A673 (cell line): ENCODE measurements at regions not wholly inside any gene's neighbourhood (a gene's known extent, or its start where the extent isn't known, plus 50 kb on each side); places are given as distances from the start of the nearest gene placed in this dataset.

Source experiments
- BruUV-seq: library from RNA; stranded (reverse); fragments of 400-500 nt; replicated peaks from 2 replicates; lab custom pipeline; 2021; lab: Mats Ljungman, UMichigan
- CTCF ChIA-PET: fragments of 300-600 bp; sonication (Branson Sonifier 250); formaldehyde crosslinking; loops from one replicate; lab custom pipeline; 2022; ENCODE audit warnings: antibody characterized with exemption; lab: Charles Lee
- POLR2A ChIA-PET: fragments of 300-600 bp; sonication (Branson Sonifier 250); formaldehyde crosslinking; loops from one replicate; lab custom pipeline; 2022; ENCODE audit warnings: antibody characterized with exemption; ENCODE audit not compliant: low non-redundant PET; lab: Charles Lee
- DNase-seq: peaks from one replicate; pipeline ENCODE4 v3.0.0-alpha.2; 2015; ENCODE audit warnings: low spot score
- H3K27ac ChIP-seq: fragments of 200-600 bp; sonication (generic); 2 replicates; pipeline ENCODE4 v1.5.1; 2016; ENCODE audit warnings: mixed run types, low read depth, mild to moderate bottlenecking, mixed read lengths, antibody characterized with exemption, low read length; ENCODE audit not compliant: poor library complexity, severe bottlenecking
- H3K27me3 ChIP-seq: fragments of 200-600 bp; sonication (generic); replicated peaks from 2 replicates; pipeline ENCODE4 v1.6.1; 2017; ENCODE audit warnings: mixed run types, low read depth, mild to moderate bottlenecking, mixed read lengths, antibody characterized with exemption, low read length; ENCODE audit not compliant: insufficient read depth, poor library complexity
- H3K36me3 ChIP-seq: fragments of 200-600 bp; sonication (generic); 2 replicates; pipeline ENCODE4 v1.6.1; 2016; ENCODE audit warnings: mixed run types, mild to moderate bottlenecking, mixed read lengths, antibody characterized with exemption, low read length; ENCODE audit not compliant: insufficient read depth, poor library complexity, severe bottlenecking
- H3K4me1 ChIP-seq: fragments of 200-600 bp; sonication (generic); 2 replicates; pipeline ENCODE4 v1.6.1; 2017; ENCODE audit warnings: mixed run types, mild to moderate bottlenecking, mixed read lengths, antibody characterized with exemption, low read length; ENCODE audit not compliant: insufficient read depth, poor library complexity, severe bottlenecking
- H3K4me3 ChIP-seq: fragments of 200-600 bp; sonication (generic); 2 replicates; pipeline ENCODE4 v1.5.1; 2016; ENCODE audit warnings: low read depth, mixed run types, mild to moderate bottlenecking, mixed read lengths, low read length; ENCODE audit not compliant: poor library complexity, severe bottlenecking
- H3K9me3 ChIP-seq: fragments of 200-600 bp; sonication (generic); 2 replicates; pipeline ENCODE4 v1.6.1; 2016; ENCODE audit warnings: mixed run types, low read depth, mild to moderate bottlenecking, mixed read lengths, antibody characterized with exemption, low read length; ENCODE audit not compliant: poor library complexity, severe bottlenecking
- EZH2 ChIP-seq: fragments of 200-600 bp; sonication (generic); IDR thresholded peaks from 2 replicates; pipeline ENCODE4 v1.6.1; 2017; ENCODE audit warnings: borderline replicate concordance, low read depth, mild to moderate bottlenecking, mixed read lengths, antibody characterized with exemption, low read length; ENCODE audit not compliant: poor library complexity, severe bottlenecking
- intact Hi-C: fragments of 100-400 bp; cut with micrococcal nuclease; formaldehyde crosslinking; loops from one replicate; pipeline ENCODE4 v1.10.0; 2022; ENCODE audit not compliant: unreplicated experiment
- TF ChIP-seq, protein P1 (sequence below): fragments of 300-800, 200-600 bp; sonication (generic); conservative IDR thresholded peaks from 2 replicates; pipeline ENCODE4 v1.5.1; 2017; ENCODE audit warnings: low read depth, mild to moderate bottlenecking, antibody characterized with exemption, low read length, moderate library complexity, mixed read lengths

DNA sequence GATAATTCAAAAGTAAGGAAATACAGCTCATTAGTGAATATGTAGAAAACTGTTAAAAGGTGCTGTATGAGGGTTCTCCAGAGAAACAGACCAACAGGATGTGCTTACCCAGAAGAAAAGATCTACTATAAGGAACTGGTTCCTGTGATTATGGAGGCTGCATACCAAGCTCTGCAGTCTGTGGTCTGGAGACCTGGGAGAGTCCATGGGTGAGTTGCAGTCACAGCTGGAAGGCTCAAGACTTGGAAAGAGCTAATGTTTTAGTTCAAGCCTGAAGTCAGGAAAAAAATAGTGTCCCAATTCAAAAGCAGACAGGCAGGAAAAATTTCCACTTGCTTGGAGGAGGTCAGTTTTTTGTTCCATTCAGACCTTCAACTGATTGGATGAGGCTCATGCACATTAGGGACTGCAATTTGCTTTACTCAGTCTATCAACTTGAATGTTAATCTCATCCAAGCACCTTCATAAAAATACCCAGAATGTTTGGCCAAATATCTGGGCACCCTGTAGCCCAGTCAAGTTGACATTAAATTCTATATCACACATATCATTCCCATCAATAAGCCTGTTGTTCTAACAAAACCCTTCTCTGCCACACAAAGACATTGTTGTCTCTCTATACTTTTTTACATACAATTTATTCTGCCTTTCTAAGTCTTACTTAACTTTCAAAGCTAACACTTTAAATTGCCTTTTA, 197.9 kb upstream of the KLF6 start:
- H3K27ac ChIP-seq = no peak overlapping the region
- H3K4me1 ChIP-seq = no peaks in the 10 kb centered on the region
- no peaks in the 10 kb centered on the region for H3K36me3 ChIP-seq
- no peaks in the 10 kb centered on the region for H3K9me3 ChIP-seq
- TF ChIP-seq, protein P1, sequence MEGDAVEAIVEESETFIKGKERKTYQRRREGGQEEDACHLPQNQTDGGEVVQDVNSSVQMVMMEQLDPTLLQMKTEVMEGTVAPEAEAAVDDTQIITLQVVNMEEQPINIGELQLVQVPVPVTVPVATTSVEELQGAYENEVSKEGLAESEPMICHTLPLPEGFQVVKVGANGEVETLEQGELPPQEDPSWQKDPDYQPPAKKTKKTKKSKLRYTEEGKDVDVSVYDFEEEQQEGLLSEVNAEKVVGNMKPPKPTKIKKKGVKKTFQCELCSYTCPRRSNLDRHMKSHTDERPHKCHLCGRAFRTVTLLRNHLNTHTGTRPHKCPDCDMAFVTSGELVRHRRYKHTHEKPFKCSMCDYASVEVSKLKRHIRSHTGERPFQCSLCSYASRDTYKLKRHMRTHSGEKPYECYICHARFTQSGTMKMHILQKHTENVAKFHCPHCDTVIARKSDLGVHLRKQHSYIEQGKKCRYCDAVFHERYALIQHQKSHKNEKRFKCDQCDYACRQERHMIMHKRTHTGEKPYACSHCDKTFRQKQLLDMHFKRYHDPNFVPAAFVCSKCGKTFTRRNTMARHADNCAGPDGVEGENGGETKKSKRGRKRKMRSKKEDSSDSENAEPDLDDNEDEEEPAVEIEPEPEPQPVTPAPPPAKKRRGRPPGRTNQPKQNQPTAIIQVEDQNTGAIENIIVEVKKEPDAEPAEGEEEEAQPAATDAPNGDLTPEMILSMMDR = no peak
- no peak for TF ChIP-seq EZH2
- intact Hi-C loops = no loop called here
- no peak for DNase-seq
- no peaks in the 10 kb centered on the region for H3K27me3 ChIP-seq
- POLR2A ChIA-PET = interaction anchor here (0.6 kb wide), 1 partner anchor 1176 kb away, joined by 4 read pairs; no protein-coding TSS in a partner anchor
- H3K4me3 ChIP-seq = no peak overlapping the region
- CTCF ChIA-PET = no interaction called here
- no TSS peak for BruUV-seq

DNA sequence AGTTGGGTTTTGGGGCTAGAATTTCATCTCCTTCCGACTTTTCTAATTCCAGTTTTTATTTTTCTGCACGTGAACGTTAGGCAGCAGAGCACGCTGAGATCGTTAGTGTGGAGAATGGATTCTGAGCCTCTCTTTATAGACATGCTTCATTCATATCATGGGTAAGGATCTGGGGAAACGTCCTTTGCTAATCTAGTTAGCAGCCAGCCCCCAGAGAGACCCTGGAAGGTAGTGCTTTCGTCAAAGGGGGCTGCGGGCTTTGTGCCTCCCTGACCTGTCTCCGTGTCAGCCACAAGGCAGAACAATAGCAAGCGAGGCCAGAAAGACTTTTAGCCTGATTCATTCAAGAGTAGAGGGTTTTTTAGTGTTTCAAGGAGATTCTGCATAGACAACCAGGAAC, 196.3 kb upstream of the KLF6 start:
- TF ChIP-seq, protein P1 = no peak
- no peak for TF ChIP-seq EZH2
- POLR2A ChIA-PET = no interaction called here

DNA sequence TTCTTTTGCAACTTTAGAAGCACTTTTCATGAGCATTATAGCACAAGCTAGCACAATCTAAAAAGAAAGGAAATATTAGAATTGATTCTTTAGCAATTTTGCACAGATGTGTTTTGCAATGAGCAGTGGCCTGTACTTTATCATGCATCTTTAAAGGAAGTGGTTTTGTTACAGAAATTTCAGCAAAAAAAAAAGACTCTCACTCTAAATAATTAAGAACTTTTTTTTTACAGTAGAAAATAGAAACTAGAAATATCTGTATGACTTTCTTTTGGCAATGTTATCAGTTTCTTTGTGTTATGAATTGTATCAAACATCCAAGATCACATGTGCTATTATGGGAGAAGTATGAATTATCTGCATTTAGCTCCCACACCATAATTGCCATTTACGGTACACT, 195.7 kb upstream of the KLF6 start:
- no TSS peak for BruUV-seq
- no peaks in the 10 kb centered on the region for H3K4me1 ChIP-seq
- H3K4me3 ChIP-seq = no peak overlapping the region
- ChIA-PET POLR2A (no interaction called here), CTCF (no interaction called here)
- no peaks in the 10 kb centered on the region for H3K27me3 ChIP-seq
- DNase-seq = no peak
- intact Hi-C loops = no loop called here
- H3K27ac ChIP-seq = no peak overlapping the region
- H3K36me3 ChIP-seq = no peaks in the 10 kb centered on the region
- TF ChIP-seq, protein P1 = no peak
- no peak for TF ChIP-seq EZH2
- no peaks in the 10 kb centered on the region for H3K9me3 ChIP-seq

More for the DNA sequence above, 196.3 kb upstream of the KLF6 start:
- no peaks in the 10 kb centered on the region for H3K9me3 ChIP-seq
- no peak overlapping the region for H3K27ac ChIP-seq
- CTCF ChIA-PET = no interaction called here
- H3K4me1 ChIP-seq = no peaks in the 10 kb centered on the region
- intact Hi-C loops = no loop called here
- no peaks in the 10 kb centered on the region for H3K27me3 ChIP-seq
- no peak for DNase-seq
- no peak overlapping the region for H3K4me3 ChIP-seq
- H3K36me3 ChIP-seq = no peaks in the 10 kb centered on the region
- BruUV-seq = no TSS peak
